IMR-90 (cell line): ENCODE measurements at regions not wholly inside any gene's neighbourhood (a gene's known extent, or its start where the extent isn't known, plus 50 kb on each side); places are given as distances from the start of the nearest gene placed in this dataset.

Source experiments
- ATAC-seq: fragments of 200-7000 bp; cut with Tn5 transposase; 2 replicates; pipeline ENCODE4 v1.9.1; 2020; ENCODE audit warnings: low read depth, mild to moderate bottlenecking, moderate library complexity
- BruUV-seq: library from RNA; stranded (reverse); fragments of 400-500 nt; replicated peaks from 2 replicates; lab custom pipeline; 2021; lab: Mats Ljungman, UMichigan
- CTCF ChIA-PET: fragments of 300-600 bp; formaldehyde crosslinking; extraction: SDS; loops from one replicate; lab custom pipeline; 2021; ENCODE audit warnings: antibody characterized with exemption; lab: Yijun Ruan, JAX
- POLR2A ChIA-PET: fragments of 300-600 bp; sonication (Branson Sonifier 250); formaldehyde crosslinking; loops from one replicate; lab custom pipeline; 2022; ENCODE audit warnings: antibody characterized with exemption; ENCODE audit not compliant: unreplicated experiment; lab: Charles Lee
- DNase-seq: peaks from one replicate; pipeline ENCODE4 v3.0.0; 2013
- H2AFZ ChIP-seq: replicated peaks from 2 replicates; pipeline ENCODE3; 2013; ENCODE audit warnings: low read length, mild to moderate bottlenecking; ENCODE audit not compliant: poor library complexity
- H2AK5ac ChIP-seq: 2 replicates; pipeline ENCODE4 v1.6.1; 2013; ENCODE audit warnings: low read depth, low read length, inconsistent platforms
- H2AK9ac ChIP-seq: replicated peaks from 2 replicates; pipeline ENCODE3; 2013; ENCODE audit warnings: mild to moderate bottlenecking, low read depth, low read length, moderate library complexity; ENCODE audit not compliant: poor library complexity
- H2BK120ac ChIP-seq: 2 replicates; pipeline ENCODE4 v1.6.1; 2013; ENCODE audit warnings: low read depth, low read length, inconsistent platforms
- H2BK15ac ChIP-seq: 3 replicates; pipeline ENCODE4 v1.6.1; 2013; ENCODE audit warnings: low read depth, low read length, inconsistent platforms
- H2BK20ac ChIP-seq: 2 replicates; pipeline ENCODE4 v1.6.1; 2013; ENCODE audit warnings: low read depth, mild to moderate bottlenecking, inconsistent platforms, low read length, moderate library complexity
- H2BK5ac ChIP-seq: 2 replicates; pipeline ENCODE4 v1.6.1; 2013; ENCODE audit warnings: mild to moderate bottlenecking, low read depth, low read length, inconsistent platforms; ENCODE audit not compliant: poor library complexity, severe bottlenecking
- H3K14ac ChIP-seq: replicated peaks from 2 replicates; pipeline ENCODE4 v1.6.1; 2013; ENCODE audit warnings: low read depth, low read length, inconsistent platforms
- H3K18ac ChIP-seq: 2 replicates; pipeline ENCODE4 v1.6.1; 2013; ENCODE audit warnings: low read depth, low read length, control low read depth
- H3K23ac ChIP-seq: 2 replicates; pipeline ENCODE4 v1.6.1; 2013; ENCODE audit warnings: low read depth, low read length, inconsistent platforms
- H3K27ac ChIP-seq: 2 replicates; pipeline ENCODE4 v1.5.1; 2013; ENCODE audit warnings: mild to moderate bottlenecking, control low read depth, low read length; ENCODE audit not compliant: insufficient read depth
- H3K27me3 ChIP-seq: 2 replicates; pipeline ENCODE4 v1.6.1; 2013; ENCODE audit warnings: low read length; ENCODE audit not compliant: control insufficient read depth, insufficient read depth
- H3K36me3 ChIP-seq: 2 replicates; pipeline ENCODE4 v1.6.1; 2013; ENCODE audit warnings: low read length, mixed read lengths; ENCODE audit not compliant: control insufficient read depth, insufficient read depth
- H3K4ac ChIP-seq: 2 replicates; pipeline ENCODE4 v1.6.1; 2013; ENCODE audit warnings: low read depth, low read length, inconsistent platforms
- H3K4me1 ChIP-seq: 2 replicates; pipeline ENCODE4 v1.6.1; 2013; ENCODE audit warnings: low read length, mixed read lengths; ENCODE audit not compliant: control insufficient read depth, insufficient read depth
- H3K4me2 ChIP-seq: 2 replicates; pipeline ENCODE4 v1.6.1; 2013; ENCODE audit warnings: low read depth, mild to moderate bottlenecking, control low read depth, low read length, moderate library complexity
- H3K4me3 ChIP-seq: 2 replicates; pipeline ENCODE4 v1.5.1; 2013; ENCODE audit warnings: low read depth, mild to moderate bottlenecking, control low read depth, low read length, moderate library complexity; ENCODE audit not compliant: insufficient read depth
- H3K56ac ChIP-seq: 2 replicates; pipeline ENCODE4 v1.6.1; 2013; ENCODE audit warnings: low read length, inconsistent platforms; ENCODE audit not compliant: insufficient read depth; ENCODE audit errors: extremely low read depth
- H3K79me1 ChIP-seq, 2 experiments: 2 replicates each; pipeline ENCODE4 v1.6.1; 2013; ENCODE audit warnings: low read length in 2 of 2, inconsistent platforms in 1 of 2, low read depth in 1 of 2
- H3K9ac ChIP-seq: 2 replicates; pipeline ENCODE4 v1.6.1; 2013; ENCODE audit warnings: low read depth, low read length, control low read depth
- H3K9me1 ChIP-seq: 2 replicates; pipeline ENCODE4 v1.6.1; 2013; ENCODE audit warnings: low read length, inconsistent platforms; ENCODE audit not compliant: insufficient read depth
- H3K9me3 ChIP-seq: 2 replicates; pipeline ENCODE4 v1.6.1; 2013; ENCODE audit warnings: low read length; ENCODE audit not compliant: control insufficient read depth, insufficient read depth
- H4K20me1 ChIP-seq: 2 replicates; pipeline ENCODE4 v1.6.1; 2013; ENCODE audit warnings: low read length, inconsistent platforms; ENCODE audit not compliant: insufficient read depth
- H4K5ac ChIP-seq: 2 replicates; pipeline ENCODE4 v1.6.1; 2013; ENCODE audit warnings: mild to moderate bottlenecking, low read depth, low read length, control low read depth
- H4K8ac ChIP-seq, 2 experiments: 2 replicates each; pipeline ENCODE4 v1.6.1; 2013; ENCODE audit warnings: low read depth in 2 of 2, low read length in 2 of 2, control low read depth in 1 of 2, inconsistent platforms in 1 of 2
- H4K91ac ChIP-seq: 2 replicates; pipeline ENCODE4 v1.6.1; 2013; ENCODE audit warnings: low read depth, low read length, inconsistent platforms; ENCODE audit not compliant: insufficient read depth
- BHLHE40 ChIP-seq: fragments of 150-350 bp; IDR thresholded peaks from 2 replicates; pipeline ENCODE4 v1.6.1; 2016; ENCODE audit warnings: mild to moderate bottlenecking, low read depth, low read length
- CEBPB ChIP-seq: IDR thresholded peaks from 2 replicates; pipeline ENCODE4 v1.6.1; 2012; ENCODE audit warnings: low read depth, low read length, improper control_type of control experiment
- CHD1 ChIP-seq: IDR thresholded peaks from 2 replicates; pipeline ENCODE4 v1.6.1; 2012; ENCODE audit warnings: low read depth, low read length, improper control_type of control experiment
- CTCF ChIP-seq: conservative IDR thresholded peaks from 2 replicates; pipeline ENCODE4 v1.5.1; 2012; ENCODE audit warnings: mild to moderate bottlenecking, low read depth, low read length, improper control_type of control experiment
- ELK1 ChIP-seq: fragments of 150-350 bp; IDR thresholded peaks from 2 replicates; pipeline ENCODE4 v1.6.1; 2016; ENCODE audit warnings: low read depth, mild to moderate bottlenecking, low read length, moderate library complexity, borderline replicate concordance
- MAFK ChIP-seq: IDR thresholded peaks from 2 replicates; pipeline ENCODE4 v1.6.1; 2012; ENCODE audit warnings: low read depth, low read length, improper control_type of control experiment
- MAZ ChIP-seq: IDR thresholded peaks from 2 replicates; pipeline ENCODE4 v1.6.1; 2012; ENCODE audit warnings: low read depth, mild to moderate bottlenecking, low read length, improper control_type of control experiment, moderate library complexity, borderline replicate concordance
- MXI1 ChIP-seq: IDR thresholded peaks from 2 replicates; pipeline ENCODE4 v1.6.1; 2012; ENCODE audit warnings: low read depth, mild to moderate bottlenecking, low read length, moderate library complexity, borderline replicate concordance
- NFE2L2 ChIP-seq: fragments of 150-350 bp; IDR thresholded peaks from 2 replicates; pipeline ENCODE4 v1.6.1; 2016; ENCODE audit warnings: low read depth, mild to moderate bottlenecking, low read length
- RAD21 ChIP-seq: IDR thresholded peaks from 2 replicates; pipeline ENCODE4 v1.6.1; 2012; ENCODE audit warnings: low read length, improper control_type of control experiment
- RCOR1 ChIP-seq: IDR thresholded peaks from 2 replicates; pipeline ENCODE4 v1.6.1; 2012; ENCODE audit warnings: mild to moderate bottlenecking, low read length, improper control_type of control experiment; ENCODE audit not compliant: insufficient replicate concordance
- RFX5 ChIP-seq: IDR thresholded peaks from 2 replicates; pipeline ENCODE4 v1.8.0; 2012; ENCODE audit warnings: low read depth, mild to moderate bottlenecking, low read length, moderate library complexity
- SMC3 ChIP-seq: fragments of 150-350 bp; IDR thresholded peaks from 2 replicates; pipeline ENCODE4 v1.6.1; 2016; ENCODE audit warnings: low read depth, mild to moderate bottlenecking, antibody characterized with exemption, low read length, moderate library complexity
- USF2 ChIP-seq: fragments of 150-350 bp; IDR thresholded peaks from 2 replicates; pipeline ENCODE4 v1.6.1; 2017; ENCODE audit warnings: mild to moderate bottlenecking, antibody characterized with exemption, low read length, low read depth
- WGBS, 2 experiments: methylation state at CpG; one replicate each; pipeline versions ENCODE4 v1.1.5 to v1.1.7; 2013; ENCODE audit warnings: missing lambda C conversion rate in 2 of 2; ENCODE audit not compliant: insufficient read length in 1 of 2; ENCODE audit errors: extremely low coverage in 2 of 2; 5-methylcytosine and 5-hydroxymethylcytosine counted together
- dilution Hi-C: fragments of 300-500 bp; cut with HindIII; formaldehyde crosslinking; loops from one replicate; pipeline ENCODE4 v1.14.3; 2018; ENCODE audit warnings: low sequenced_read_pairs; ENCODE audit not compliant: unreplicated experiment
- in situ Hi-C: fragments of 300-500 bp; cut with MboI; formaldehyde crosslinking; loops from 3 replicates; pipeline ENCODE4 v1.14.3; 2019; ENCODE audit warnings: low sequenced_read_pairs, inconsistent platforms, mixed read lengths
- intact Hi-C: fragments of 100-400 bp; cut with micrococcal nuclease; formaldehyde crosslinking; loops from 2 replicates; pipeline ENCODE4 v1.10.0; 2022

GRCh38 chr12:86729739-86730138, 473.5 kb upstream of the MGAT4C start:
- intact Hi-C loops: no loop called here
- POLR2A ChIA-PET: no interaction called here

More at GRCh38 chr12:86729739-86730138, 473.5 kb upstream of the MGAT4C start:
- ATAC-seq: no peak
- H3K4me1 ChIP-seq: peaks cover 5% of the 10 kb centered on the region
- H3K56ac ChIP-seq: no peak overlapping the region
- H3K9me3 ChIP-seq: no peaks in the 10 kb centered on the region
- no peak overlapping the region for H3K18ac ChIP-seq
- no peak overlapping the region for H2BK20ac ChIP-seq
- H3K27me3 ChIP-seq: no peaks in the 10 kb centered on the region
- H3K4me3 ChIP-seq: no peak overlapping the region
- no peak overlapping the region for H3K27ac ChIP-seq
- no peak overlapping the region for H4K8ac ChIP-seq
- dilution Hi-C loops: no loop called here
- H2AK5ac ChIP-seq: no peak overlapping the region
- no peak for DNase-seq
- H2AFZ ChIP-seq: no peak overlapping the region
- TF ChIP-seq RFX5 (no peak), USF2 (no peak), BHLHE40 (no peak), MXI1 (no peak), NFE2L2 (no peak), SMC3 (no peak), MAFK (no peak), CEBPB (no peak), RAD21 (no peak), CTCF (no peak), RCOR1 (no peak), ELK1 (no peak), CHD1 (no peak), MAZ (no peak)
- no peak overlapping the region for H3K4ac ChIP-seq
- no peaks in the 10 kb centered on the region for H3K79me1 ChIP-seq
- H2AK9ac ChIP-seq: no peak overlapping the region
- H3K4me2 ChIP-seq: no peak overlapping the region
- H3K9ac ChIP-seq: no peak overlapping the region
- CTCF ChIA-PET: no interaction called here
- H3K14ac ChIP-seq: no peak overlapping the region
- H4K20me1 ChIP-seq: no peaks in the 10 kb centered on the region
- H2BK5ac ChIP-seq: no peak overlapping the region
- H4K5ac ChIP-seq: no peak overlapping the region
- no peak overlapping the region for H2BK15ac ChIP-seq
- H3K9me1 ChIP-seq: no peaks in the 10 kb centered on the region
- H3K36me3 ChIP-seq: no peaks in the 10 kb centered on the region
- H2BK120ac ChIP-seq: no peak overlapping the region
- BruUV-seq: no TSS peak
- no peak overlapping the region for H4K91ac ChIP-seq
- whole genome bisulfite sequencing, 2 experiments: no CpG with 5 or more reads among the region's 1 CpG
- in situ Hi-C loops: no loop called here
- no peak overlapping the region for H3K23ac ChIP-seq
